ENCODE measurements at regions not wholly inside any gene's neighbourhood (a gene's known extent, or its start where the extent isn't known, plus 50 kb on each side); places are given as distances from the start of the nearest gene placed in this dataset.

GRCh38 chr12:43038991-43039390 is 449.4 kb upstream of the PRICKLE1 start:
- Histone ChIP-seq H3K9me3 (ENCODE audit: control insufficient read depth in 4 of 4, low read length in 3 of 4) (no peaks in the 10 kb centered on the region), H3K27me3 (ENCODE audit: control insufficient read depth in 4 of 4, insufficient read depth in 4 of 4, low read length in 3 of 4) (no peaks in the 10 kb centered on the region), H3K4me3 (ENCODE audit: low read depth in 1 of 3, low read length in 3 of 3) (no peak overlapping the region), H3K27ac (ENCODE audit: low read depth in 1 of 2, low read length in 2 of 2) (no peak overlapping the region), H3K9ac (ENCODE audit: low read depth in 1 of 2, low read length in 2 of 2) (no peak overlapping the region), H3K4me1 (ENCODE audit: control insufficient read depth in 4 of 4, insufficient read depth in 4 of 4, low read length in 3 of 4) (no peaks in the 10 kb centered on the region), H3K36me3 (ENCODE audit: control insufficient read depth in 4 of 4, insufficient read depth in 3 of 4, low read depth in 1 of 4, low read length in 3 of 4) (no peaks in the 10 kb centered on the region)
- no peak for DNase-seq (ENCODE audit: low spot score)
- WGBS, result 69% methylated on average over 3 of the region's 3 CpGs
- TF ChIP-seq NR2F2 (IDR thresholded peaks at IDR 0.05) (no peak), ATF3 (IDR thresholded peaks at IDR 0.05) (no peak), REST (IDR thresholded peaks at IDR 0.05) (no peak), SP1 (IDR thresholded peaks at IDR 0.05) (no peak), GABPA (IDR thresholded peaks at IDR 0.05 in 1 of 2, conservative IDR thresholded peaks at IDR 0.05 in 1 of 2) (no peak), TAF1 (conservative IDR thresholded peaks at IDR 0.05) (no peak), MAX (IDR thresholded peaks at IDR 0.05) (no peak), FOXA1 (IDR thresholded peaks at IDR 0.05) (no peak), RXRA (IDR thresholded peaks at IDR 0.05) (no peak), JUND (IDR thresholded peaks at IDR 0.05) (no peak), CTCF (IDR thresholded peaks at IDR 0.05; ENCODE audit: low read depth, low read length, missing input control) (no peak), EGR1 (IDR thresholded peaks at IDR 0.05; ENCODE audit: low read depth in 2 of 2) (no peak), FOXA2 (IDR thresholded peaks at IDR 0.05) (no peak), ZBTB33 (IDR thresholded peaks at IDR 0.05) (no peak), HNF4G (IDR thresholded peaks at IDR 0.05) (no peak), RAD21 (IDR thresholded peaks at IDR 0.05) (no peak), HNF4A (conservative IDR thresholded peaks at IDR 0.05) (no peak), YY1 (IDR thresholded peaks at IDR 0.05) (no peak)

Measured in liver (tissue), 8 donors.